GM12872 (cell line): ENCODE measurements at regions not wholly inside any gene's neighbourhood (a gene's known extent, or its start where the extent isn't known, plus 50 kb on each side); places are given as distances from the start of the nearest gene placed in this dataset.

Source experiments
- TF ChIP-seq, protein P1 (sequence below): IDR thresholded peaks from 3 replicates; pipeline ENCODE4 v1.5.1; 2011; ENCODE audit warnings: low read depth, mild to moderate bottlenecking, low read length, moderate library complexity; ENCODE audit not compliant: insufficient read depth

DNA sequence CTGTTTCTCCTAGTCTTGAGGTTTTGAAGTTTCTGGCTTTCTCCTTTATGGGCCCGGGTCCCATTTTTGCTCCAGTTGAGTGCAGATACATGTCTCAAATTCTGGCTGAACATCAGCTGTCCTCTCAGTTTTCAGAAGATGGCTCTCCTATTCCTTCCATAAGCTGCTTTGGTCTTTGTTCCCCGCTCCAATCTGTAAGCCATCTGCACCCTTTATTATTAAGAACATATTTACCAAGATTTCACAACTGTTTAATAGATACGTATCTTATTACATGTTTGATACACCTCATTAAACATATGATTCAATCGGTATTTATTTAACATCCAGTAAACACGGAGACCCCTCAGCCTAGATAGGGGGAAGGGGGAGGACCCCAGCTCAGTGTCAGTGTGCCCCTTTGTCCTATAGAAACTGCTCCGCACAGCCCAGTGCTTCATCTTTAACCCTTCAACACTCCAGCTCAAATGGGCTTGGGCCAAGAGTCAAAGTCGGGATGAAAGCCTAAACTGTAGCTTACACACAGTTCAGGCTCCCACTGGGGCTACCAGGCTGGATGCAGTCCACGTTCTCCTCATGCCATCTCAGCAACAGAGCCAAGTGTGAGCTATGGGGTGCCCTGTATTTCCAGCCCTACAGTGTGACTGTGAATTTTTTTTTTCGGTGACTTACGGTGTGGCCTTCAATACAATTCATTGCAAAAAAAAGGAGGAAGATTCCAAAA, 166.0 kb upstream of the ZFHX3 start:
- TF ChIP-seq, protein P1, sequence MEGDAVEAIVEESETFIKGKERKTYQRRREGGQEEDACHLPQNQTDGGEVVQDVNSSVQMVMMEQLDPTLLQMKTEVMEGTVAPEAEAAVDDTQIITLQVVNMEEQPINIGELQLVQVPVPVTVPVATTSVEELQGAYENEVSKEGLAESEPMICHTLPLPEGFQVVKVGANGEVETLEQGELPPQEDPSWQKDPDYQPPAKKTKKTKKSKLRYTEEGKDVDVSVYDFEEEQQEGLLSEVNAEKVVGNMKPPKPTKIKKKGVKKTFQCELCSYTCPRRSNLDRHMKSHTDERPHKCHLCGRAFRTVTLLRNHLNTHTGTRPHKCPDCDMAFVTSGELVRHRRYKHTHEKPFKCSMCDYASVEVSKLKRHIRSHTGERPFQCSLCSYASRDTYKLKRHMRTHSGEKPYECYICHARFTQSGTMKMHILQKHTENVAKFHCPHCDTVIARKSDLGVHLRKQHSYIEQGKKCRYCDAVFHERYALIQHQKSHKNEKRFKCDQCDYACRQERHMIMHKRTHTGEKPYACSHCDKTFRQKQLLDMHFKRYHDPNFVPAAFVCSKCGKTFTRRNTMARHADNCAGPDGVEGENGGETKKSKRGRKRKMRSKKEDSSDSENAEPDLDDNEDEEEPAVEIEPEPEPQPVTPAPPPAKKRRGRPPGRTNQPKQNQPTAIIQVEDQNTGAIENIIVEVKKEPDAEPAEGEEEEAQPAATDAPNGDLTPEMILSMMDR: no peak

DNA sequence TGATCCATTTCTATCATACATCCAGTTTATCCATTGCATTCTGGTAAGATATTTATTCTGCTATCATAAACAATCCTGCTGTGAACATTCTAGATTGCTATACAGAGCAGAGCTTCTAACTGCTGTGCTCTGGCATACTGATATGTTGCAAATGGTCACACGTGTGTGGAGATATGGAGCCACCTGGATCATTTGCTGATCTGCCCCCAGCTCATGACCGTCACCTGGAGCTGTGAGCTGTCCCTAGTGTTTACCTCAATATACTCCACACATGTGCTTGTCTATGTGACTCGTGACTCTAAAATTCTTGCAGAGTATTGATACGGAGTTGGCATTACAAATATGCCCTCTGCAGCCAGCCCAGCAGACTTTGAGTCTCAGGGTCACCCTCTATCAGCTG, 164.5 kb upstream of the ZFHX3 start:
- TF ChIP-seq, protein P1: no peak

DNA sequence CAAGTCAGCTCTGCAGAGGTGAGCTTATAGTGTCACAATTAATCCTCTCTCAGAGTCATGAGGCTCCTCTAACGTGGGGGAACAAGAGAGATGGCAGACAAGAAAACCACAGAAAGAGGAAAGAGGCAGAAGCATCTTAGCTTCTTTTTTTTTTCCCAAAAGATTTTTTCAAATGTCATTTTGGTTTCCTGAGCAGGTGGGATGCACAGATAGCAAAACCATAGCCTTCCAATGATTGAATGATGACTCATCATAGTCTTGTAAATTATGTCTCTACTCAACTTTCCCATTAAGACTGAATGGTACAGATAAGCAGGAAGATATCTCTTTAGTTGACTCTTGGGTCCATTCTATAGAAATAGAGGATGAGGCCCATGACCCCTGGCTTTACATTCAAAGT, 162.8 kb upstream of the ZFHX3 start:
- TF ChIP-seq, protein P1: no peak

DNA sequence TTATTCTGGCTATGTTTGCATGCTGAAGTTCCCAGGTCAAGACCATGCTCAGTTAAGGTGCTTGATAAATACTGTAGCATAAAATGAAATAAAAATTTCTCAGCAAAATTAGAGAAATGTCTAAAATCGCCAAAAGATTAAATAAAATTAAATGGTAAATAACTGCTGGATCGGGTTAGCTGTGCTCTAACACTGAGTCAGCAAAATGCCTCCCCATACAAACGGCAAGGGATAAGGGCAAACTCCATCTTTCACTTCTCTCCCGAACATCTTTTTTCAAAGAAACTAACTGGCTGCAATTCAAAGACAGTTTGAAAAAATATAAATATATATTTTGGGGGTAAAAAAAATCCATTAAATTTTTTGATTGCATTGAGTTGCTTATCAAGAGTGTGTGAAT, 162.2 kb upstream of the ZFHX3 start:
- TF ChIP-seq, protein P1: no peak

DNA sequence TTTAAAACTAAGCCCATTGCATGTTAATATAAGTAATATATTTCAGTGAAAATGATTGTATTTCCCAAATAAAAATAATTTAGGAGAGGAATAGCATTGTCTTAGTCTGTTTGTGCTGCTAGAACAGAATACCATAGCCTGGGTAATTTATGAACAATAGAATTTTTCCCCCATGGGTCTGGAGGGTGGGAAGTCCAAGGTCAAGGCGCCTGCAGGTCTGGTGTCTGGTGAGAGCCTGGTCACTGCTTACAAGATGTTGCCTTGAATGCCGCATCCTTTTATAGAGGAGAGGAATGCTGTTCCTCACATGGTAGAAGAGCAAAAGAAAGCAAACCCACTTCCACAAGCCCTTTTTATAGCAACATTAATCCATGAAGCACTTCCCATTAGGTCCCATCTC, 161.3 kb upstream of the ZFHX3 start:
- TF ChIP-seq, protein P1: no peak

DNA sequence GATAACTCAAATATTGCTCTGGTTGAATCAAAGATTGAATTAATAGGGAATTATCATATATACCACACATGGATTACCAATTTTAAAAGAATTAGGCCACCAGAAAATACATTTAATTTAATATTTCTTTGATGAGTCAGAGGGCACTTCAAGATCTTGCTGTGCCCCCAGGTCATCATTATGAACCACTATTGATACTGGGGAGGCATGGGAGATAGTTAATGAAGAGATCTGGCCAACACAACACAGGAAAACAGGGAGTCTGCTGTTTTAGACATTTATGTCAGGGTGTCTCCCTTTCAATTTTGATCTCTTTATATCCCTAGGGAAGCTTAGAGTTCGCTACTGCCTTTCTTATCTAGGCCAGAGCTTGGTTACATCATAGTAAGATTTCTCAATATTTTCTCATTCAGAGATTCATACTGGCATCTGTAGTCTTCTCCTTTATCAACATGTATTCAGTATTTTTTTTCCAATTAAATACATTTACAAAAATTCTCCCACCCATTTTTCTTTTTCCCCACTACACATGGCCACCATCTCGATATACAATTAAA, 158.3 kb upstream of the ZFHX3 start:
- TF ChIP-seq, protein P1: no peak

DNA sequence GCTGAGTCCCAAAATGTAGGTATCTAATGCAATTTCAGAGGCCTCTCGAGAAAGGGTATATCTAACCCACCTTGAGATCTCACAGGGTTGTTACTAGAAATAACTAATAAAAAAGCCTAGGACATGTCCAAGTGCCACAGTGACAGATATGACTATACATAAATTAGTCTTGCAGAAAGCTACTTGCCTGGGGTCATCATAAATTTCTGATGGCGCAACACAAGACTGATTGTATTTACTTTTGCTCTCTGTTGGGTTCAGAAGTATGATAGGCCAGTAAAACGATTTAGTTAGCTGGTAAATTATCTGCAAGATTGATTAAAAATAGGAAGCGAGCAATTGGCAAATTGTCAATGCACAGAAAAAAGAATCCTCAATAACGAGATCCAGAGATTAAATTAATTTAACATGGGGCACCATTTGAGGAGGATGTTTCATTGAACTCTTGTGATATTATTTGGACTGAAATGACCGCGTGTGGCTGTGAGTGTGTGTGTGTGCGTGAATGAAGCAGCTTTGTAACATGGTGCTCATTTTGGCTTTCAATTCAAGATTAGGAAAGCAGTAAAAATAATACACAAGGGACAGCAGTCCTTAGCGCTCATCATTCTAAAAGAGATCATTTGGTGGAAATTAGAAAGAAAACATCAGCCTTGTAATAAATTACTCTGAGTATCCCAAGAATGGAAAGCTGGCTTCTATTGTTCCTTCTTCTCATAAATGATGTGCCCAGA, 157.4 kb upstream of the ZFHX3 start:
- TF ChIP-seq, protein P1: no peak
